ENCODE measurements at regions not wholly inside any gene's neighbourhood (a gene's known extent, or its start where the extent isn't known, plus 50 kb on each side); places are given as distances from the start of the nearest gene placed in this dataset.

DNA sequence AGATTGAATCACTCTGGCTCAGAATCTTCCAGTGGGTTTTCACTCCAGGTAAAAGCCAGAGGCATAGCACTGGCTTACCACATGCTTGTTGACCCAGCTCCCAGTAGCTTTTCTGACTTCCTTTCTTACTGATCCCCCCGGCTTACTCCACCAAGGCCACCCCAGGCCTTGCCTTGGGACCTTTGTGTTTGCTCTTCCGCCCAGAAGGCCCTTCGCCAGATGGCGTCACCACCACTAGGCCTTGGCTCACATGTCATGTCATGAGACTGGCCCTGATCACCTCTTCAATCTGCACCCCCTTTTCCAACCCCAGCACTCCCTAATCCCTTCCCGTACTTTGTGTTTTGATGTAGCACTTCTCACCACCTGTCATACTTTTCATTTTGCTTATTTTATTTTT is 98.5 kb upstream of the UMPS start:
- TF ChIP-seq EZH2 (optimal IDR thresholded peaks at IDR 0.05; ENCODE audit: low read depth, low read length) = no peak
- TF ChIP-seq, protein P1, sequence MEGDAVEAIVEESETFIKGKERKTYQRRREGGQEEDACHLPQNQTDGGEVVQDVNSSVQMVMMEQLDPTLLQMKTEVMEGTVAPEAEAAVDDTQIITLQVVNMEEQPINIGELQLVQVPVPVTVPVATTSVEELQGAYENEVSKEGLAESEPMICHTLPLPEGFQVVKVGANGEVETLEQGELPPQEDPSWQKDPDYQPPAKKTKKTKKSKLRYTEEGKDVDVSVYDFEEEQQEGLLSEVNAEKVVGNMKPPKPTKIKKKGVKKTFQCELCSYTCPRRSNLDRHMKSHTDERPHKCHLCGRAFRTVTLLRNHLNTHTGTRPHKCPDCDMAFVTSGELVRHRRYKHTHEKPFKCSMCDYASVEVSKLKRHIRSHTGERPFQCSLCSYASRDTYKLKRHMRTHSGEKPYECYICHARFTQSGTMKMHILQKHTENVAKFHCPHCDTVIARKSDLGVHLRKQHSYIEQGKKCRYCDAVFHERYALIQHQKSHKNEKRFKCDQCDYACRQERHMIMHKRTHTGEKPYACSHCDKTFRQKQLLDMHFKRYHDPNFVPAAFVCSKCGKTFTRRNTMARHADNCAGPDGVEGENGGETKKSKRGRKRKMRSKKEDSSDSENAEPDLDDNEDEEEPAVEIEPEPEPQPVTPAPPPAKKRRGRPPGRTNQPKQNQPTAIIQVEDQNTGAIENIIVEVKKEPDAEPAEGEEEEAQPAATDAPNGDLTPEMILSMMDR (IDR thresholded peaks at IDR 0.05; ENCODE audit: low read length) = no peak
